D721Med (cell line): ENCODE measurements at regions not wholly inside any gene's neighbourhood (a gene's known extent, or its start where the extent isn't known, plus 50 kb on each side); places are given as distances from the start of the nearest gene placed in this dataset.

Experiments
- DNase-seq: peaks from one replicate; pipeline ENCODE4 v3.0.0; 2011; ENCODE audit warnings: low spot score; ENCODE audit not compliant: insufficient read length
- FAIRE-seq: peaks from 2 replicates; lab custom pipeline; 2011; peaks lifted over from hg19 to GRCh38; lab: Jason Lieb, UNC
- CTCF ChIP-seq: IDR thresholded peaks from 2 replicates; pipeline ENCODE4 v1.5.1; 2012; ENCODE audit warnings: mild to moderate bottlenecking, control low read depth; ENCODE audit not compliant: insufficient read depth; ENCODE audit errors: missing control alignments

GRCh38 chr5:65078331-65078730 lies 309.6 kb downstream of the CWC27 start:
- DNase-seq: no peak
- TF ChIP-seq CTCF: no peak
- FAIRE-seq: no peak

- no peak for FAIRE-seq
- no peak for DNase-seq
- no peak for TF ChIP-seq CTCF
These were observed 312.3 kb downstream of the CWC27 start for GRCh38 chr5:65081071-65081470.

GRCh38 chr5:65084795-65085515 lies 316.2 kb downstream of the CWC27 start:
- DNase-seq (no peak), FAIRE-seq (no peak)
- no peak for TF ChIP-seq CTCF

GRCh38 chr5:65085516-65085850 lies 316.8 kb downstream of the CWC27 start:
- DNase-seq (no peak), FAIRE-seq (no peak)
- TF ChIP-seq CTCF: no peak

GRCh38 chr5:65086234-65086890 lies 317.6 kb downstream of the CWC27 start:
- TF ChIP-seq CTCF: no peak
- FAIRE-seq: no peak
- DNase-seq: no peak

- DNase-seq (no peak), FAIRE-seq (no peak)
- TF ChIP-seq CTCF: no peak
These were observed 318.4 kb downstream of the CWC27 start for GRCh38 chr5:65087154-65087553.

- no peak for TF ChIP-seq CTCF
- no peak for FAIRE-seq
- no peak for DNase-seq
These were observed 325.5 kb downstream of the CWC27 start for GRCh38 chr5:65094279-65094678.
